ENCODE measurements at regions not wholly inside any gene's neighbourhood (a gene's known extent, or its start where the extent isn't known, plus 50 kb on each side); places are given as distances from the start of the nearest gene placed in this dataset.
A peak's percentile ranks its signal among the peaks of the same experiment; 100 is the strongest.

DNA sequence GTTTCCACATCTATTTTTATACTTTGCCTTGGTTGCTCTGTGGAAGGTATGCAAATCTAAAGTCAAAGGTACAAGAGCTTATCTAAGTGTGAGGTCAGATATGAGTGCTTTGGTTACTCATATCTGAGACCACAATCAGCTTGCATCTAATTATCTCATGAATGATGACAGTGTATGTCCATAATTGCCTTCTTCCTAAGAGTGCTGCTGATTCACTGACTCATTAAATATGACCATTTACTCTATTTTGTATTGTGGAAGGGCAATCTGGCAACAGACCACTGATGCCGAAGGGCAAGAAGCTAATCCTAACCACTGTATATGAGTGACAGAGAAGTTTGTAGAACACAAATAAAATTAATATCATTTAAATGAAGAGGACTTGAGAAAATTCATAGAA is 1190.2 kb upstream of the AGA start:
- H3K4me3 ChIP-seq (ENCODE audit: low read depth, low read length), result no peak overlapping the region
- in situ Hi-C loops (cut with HindIII; ENCODE audit: low sequenced_read_pairs), result no loop called here

DNA sequence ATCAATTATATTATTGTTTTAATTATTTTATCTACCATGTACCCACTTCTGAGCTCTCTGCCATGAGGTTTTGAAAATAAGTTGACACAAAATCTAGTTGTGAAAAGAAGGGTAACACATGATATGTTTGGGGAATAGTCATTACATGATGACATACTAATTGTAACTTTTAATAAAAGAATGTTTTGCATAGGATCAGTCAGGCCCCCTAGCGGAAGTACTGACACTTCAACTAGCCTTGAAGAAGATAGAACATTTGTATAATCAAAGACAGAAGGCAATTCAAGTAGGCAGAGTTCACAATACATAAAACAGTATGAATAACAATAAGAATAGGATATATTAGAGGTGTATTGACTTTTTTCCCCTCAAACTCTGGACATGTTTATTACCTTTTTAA is 1191.0 kb upstream of the AGA start:
- no peak overlapping the region for H3K4me3 ChIP-seq (ENCODE audit: low read depth, low read length)
- in situ Hi-C loops (cut with HindIII; ENCODE audit: low sequenced_read_pairs), result no loop called here
- no peak for DNase-seq (ENCODE audit: low read depth, low spot score)
- TF ChIP-seq, protein P1, sequence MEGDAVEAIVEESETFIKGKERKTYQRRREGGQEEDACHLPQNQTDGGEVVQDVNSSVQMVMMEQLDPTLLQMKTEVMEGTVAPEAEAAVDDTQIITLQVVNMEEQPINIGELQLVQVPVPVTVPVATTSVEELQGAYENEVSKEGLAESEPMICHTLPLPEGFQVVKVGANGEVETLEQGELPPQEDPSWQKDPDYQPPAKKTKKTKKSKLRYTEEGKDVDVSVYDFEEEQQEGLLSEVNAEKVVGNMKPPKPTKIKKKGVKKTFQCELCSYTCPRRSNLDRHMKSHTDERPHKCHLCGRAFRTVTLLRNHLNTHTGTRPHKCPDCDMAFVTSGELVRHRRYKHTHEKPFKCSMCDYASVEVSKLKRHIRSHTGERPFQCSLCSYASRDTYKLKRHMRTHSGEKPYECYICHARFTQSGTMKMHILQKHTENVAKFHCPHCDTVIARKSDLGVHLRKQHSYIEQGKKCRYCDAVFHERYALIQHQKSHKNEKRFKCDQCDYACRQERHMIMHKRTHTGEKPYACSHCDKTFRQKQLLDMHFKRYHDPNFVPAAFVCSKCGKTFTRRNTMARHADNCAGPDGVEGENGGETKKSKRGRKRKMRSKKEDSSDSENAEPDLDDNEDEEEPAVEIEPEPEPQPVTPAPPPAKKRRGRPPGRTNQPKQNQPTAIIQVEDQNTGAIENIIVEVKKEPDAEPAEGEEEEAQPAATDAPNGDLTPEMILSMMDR (IDR thresholded peaks at IDR 0.05; ENCODE audit: low read depth, low read length), result no peak

More for the DNA sequence above, 1190.2 kb upstream of the AGA start:
- TF ChIP-seq, protein P1 (IDR thresholded peaks at IDR 0.05; ENCODE audit: low read depth, low read length), result no peak
- DNase-seq (ENCODE audit: low read depth, low spot score), result peak; percentile 3

DNA sequence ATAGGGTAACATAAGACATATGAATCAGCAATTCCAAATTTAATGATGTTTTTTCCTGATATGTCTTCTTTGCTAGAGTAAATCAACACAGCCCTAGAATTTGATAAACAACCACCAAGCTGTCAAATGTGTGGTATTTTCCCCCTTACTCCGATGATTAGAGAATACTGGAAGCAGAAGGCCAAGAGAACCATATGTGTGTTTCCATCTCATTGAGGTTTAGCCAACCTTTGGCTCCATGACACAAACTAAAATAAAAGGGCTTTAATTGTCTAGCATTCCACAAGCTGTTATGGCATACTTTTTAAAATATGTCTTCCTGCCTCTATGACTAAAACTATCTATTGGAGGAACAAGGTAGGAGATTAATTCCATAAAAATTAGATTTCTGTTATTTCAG is 1222.4 kb upstream of the AGA start:
- H3K4me3 ChIP-seq (ENCODE audit: low read depth, low read length), result no peak overlapping the region
- DNase-seq (ENCODE audit: low read depth, low spot score), result no peak
- in situ Hi-C loops (cut with HindIII; ENCODE audit: low sequenced_read_pairs), result no loop called here
- TF ChIP-seq, protein P1 (IDR thresholded peaks at IDR 0.05; ENCODE audit: low read depth, low read length), result no peak

DNA sequence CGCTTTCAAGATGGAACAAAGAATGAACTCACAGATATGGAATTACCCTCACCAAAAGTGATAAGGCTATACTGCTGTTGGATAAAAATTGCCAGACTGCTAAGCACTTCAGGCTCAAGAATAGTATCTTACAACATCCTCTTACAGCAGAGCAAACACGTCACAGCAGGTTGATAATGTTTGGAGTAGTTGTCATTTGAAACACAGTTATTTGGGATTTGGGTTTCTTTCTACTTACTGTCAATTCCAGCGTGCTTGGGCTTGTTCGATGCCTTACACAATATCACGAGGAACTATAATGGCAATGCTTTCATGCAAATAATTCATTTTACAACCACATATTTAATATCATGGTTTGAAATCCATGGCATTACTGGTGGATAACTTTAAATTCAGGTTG is 1223.7 kb upstream of the AGA start:
- TF ChIP-seq, protein P1 (IDR thresholded peaks at IDR 0.05; ENCODE audit: low read depth, low read length), result no peak
- in situ Hi-C loops (cut with HindIII; ENCODE audit: low sequenced_read_pairs), result no loop called here
- no peak for DNase-seq (ENCODE audit: low read depth, low spot score)
- H3K4me3 ChIP-seq (ENCODE audit: low read depth, low read length), result no peak overlapping the region

DNA sequence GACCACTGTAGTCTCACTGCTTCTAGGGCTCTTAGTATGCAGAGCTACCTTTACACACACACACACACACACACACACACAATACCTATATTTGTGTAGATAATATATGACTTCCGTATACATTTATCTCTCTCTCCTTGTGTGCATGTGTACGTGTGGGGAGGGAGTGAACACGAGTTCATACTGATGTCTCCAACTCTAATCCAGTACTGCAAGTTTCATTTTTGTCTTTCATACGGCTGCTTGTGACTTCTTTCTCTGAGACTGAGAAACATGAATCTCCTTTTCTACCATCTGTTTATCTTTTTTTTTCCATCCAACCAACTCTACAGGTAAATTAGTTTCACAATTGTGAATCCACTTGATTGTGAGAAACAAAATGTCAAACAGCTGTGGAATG is 1229.5 kb upstream of the AGA start:
- in situ Hi-C loops (cut with HindIII; ENCODE audit: low sequenced_read_pairs), result no loop called here
- H3K4me3 ChIP-seq (ENCODE audit: low read depth, low read length), result no peak overlapping the region
- TF ChIP-seq, protein P1 (IDR thresholded peaks at IDR 0.05; ENCODE audit: low read depth, low read length), result no peak
- DNase-seq (ENCODE audit: low read depth, low spot score), result no peak

DNA sequence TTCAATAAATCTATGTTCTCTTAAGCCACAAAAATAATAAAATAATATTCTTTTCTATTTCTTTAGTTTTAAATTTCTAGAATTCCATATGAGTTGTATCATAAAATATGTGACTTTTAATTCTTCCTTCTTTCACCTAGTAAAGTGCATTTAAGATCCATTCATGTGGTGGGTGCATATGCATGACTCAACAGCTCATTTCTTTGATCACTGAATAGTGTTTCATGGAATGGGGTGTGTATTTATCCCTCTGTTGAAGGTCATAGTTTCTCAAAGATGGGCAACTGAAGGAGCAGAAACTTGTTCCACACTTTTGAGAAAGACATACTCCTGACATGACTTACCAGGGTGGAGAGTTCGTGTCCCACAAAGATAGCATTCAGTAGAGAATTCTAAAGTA is 1230.3 kb upstream of the AGA start:
- in situ Hi-C loops (cut with HindIII; ENCODE audit: low sequenced_read_pairs), result no loop called here
- DNase-seq (ENCODE audit: low read depth, low spot score), result no peak
- no peak overlapping the region for H3K4me3 ChIP-seq (ENCODE audit: low read depth, low read length)
- TF ChIP-seq, protein P1 (IDR thresholded peaks at IDR 0.05; ENCODE audit: low read depth, low read length), result no peak

DNA sequence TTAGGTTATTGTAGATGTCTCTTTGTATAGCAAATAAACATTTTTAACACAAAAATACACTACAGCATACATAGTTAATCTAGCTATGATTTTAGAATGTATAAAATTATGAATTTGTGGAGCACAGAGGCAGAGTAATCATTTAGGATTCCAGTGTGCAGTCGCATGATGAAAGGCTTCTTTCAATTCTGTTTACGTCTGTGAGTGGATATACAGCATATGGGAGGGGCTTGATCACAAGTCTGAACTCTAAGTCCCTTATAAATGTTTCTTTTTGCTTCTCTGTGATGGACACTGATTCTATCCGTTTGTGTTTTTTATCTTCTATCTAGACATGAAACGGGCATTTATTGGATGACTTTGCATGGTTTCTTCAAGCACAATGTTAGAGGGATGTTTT is 1239.6 kb upstream of the AGA start:
- TF ChIP-seq, protein P1 (IDR thresholded peaks at IDR 0.05; ENCODE audit: low read depth, low read length), result no peak
- DNase-seq (ENCODE audit: low read depth, low spot score), result no peak

More for the DNA sequence above, 1239.6 kb upstream of the AGA start:
- in situ Hi-C loops (cut with HindIII; ENCODE audit: low sequenced_read_pairs), result no loop called here
- H3K4me3 ChIP-seq (ENCODE audit: low read depth, low read length), result no peak overlapping the region

All from astrocyte of the spinal cord (primary cell).